A673 (cell line): ENCODE measurements at regions not wholly inside any gene's neighbourhood (a gene's known extent, or its start where the extent isn't known, plus 50 kb on each side); places are given as distances from the start of the nearest gene placed in this dataset.

ENCODE experiments used
- CTCF ChIP-seq: fragments of 300-800, 200-600 bp; sonication (generic); conservative IDR thresholded peaks from 2 replicates; pipeline ENCODE4 v1.5.1; 2017; ENCODE audit warnings: low read depth, mild to moderate bottlenecking, antibody characterized with exemption, low read length, moderate library complexity, mixed read lengths
- EZH2 ChIP-seq: fragments of 200-600 bp; sonication (generic); IDR thresholded peaks from 2 replicates; pipeline ENCODE4 v1.6.1; 2017; ENCODE audit warnings: borderline replicate concordance, low read depth, mild to moderate bottlenecking, mixed read lengths, antibody characterized with exemption, low read length; ENCODE audit not compliant: poor library complexity, severe bottlenecking

DNA sequence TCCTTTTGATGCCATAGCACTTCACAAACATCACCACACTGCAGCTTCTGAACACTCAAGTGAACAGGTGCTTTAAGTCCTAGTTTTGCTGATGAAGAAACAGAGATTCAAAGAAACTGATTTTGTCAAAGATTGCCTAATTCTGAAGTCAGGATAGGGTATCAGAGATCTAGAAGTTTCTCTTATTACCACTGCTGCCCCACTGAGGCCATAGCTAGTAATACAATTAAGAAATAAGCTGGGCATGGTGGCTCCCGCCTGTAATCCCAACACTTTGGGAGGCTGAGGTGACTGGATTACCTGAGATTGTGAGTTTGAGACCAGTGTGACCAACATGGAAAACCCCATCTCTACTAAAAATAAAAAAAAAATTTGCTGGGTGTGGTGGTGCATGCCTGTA is 458.3 kb upstream of the SEL1L start:
- TF ChIP-seq CTCF, result peak; percentile 42
- no peak for TF ChIP-seq EZH2
